ENCODE measurements at regions not wholly inside any gene's neighbourhood (a gene's known extent, or its start where the extent isn't known, plus 50 kb on each side); places are given as distances from the start of the nearest gene placed in this dataset.
"Not testable (repeated sequence)": the region's sequence is repeated elsewhere in the genome, so short reads cannot be mapped to it uniquely, and the experiment has no call there.

DNA sequence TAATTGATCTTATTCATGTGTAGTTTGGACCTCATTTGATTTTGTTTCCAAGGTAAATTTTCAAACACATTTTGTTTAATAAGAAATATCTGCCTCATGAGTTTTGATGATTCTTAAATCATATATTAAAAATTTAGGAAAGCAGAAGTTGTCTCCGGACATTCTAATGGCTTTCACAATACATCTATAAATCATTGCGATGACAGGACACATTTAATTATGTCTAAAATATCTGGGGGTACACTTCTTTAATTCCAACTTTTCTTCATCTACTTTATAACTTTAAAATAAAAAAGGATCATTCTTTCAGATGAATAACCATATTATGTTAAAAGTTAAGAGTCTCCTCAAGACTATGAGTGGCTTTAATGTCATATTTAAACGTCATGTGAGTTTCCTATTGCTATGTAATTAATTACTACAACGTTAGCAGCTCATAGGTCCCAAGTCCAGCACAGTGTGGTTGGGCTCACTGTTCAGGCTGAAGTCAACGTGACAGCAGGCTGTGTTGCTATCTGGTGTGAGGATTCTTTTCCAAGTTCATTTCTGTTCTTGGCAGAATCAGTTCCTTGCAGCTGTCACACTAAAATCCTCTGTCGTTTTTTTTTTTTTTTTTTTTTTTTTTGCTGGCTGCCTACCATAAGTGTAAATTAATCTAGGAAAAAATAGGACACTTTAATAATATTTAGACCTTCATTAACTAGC, 893.5 kb downstream of the LTN1 start:
- no peak for DNase-seq

DNA sequence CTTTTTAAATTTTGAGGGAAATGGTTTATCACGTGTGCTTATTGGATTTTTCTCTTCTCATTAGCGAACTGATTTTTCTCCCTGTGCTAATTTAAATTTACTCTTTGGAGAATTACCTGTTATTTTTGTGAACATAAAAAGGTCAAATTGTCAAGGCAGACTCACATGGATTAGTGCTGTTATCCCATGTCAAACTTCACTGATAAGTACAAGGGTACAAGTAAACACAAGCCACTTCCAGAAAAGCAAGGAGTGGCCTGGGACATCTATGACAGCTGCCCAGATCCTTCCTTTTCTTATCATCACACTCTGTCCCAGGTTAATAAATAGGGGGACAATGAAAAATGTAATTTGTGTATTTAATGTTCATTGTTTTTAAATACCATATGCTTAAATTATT, 901.2 kb downstream of the LTN1 start:
- no peak for DNase-seq

GRCh38 chr21:28090546-28090945, 902.1 kb downstream of the LTN1 start:
- DNase-seq = no peak

DNA sequence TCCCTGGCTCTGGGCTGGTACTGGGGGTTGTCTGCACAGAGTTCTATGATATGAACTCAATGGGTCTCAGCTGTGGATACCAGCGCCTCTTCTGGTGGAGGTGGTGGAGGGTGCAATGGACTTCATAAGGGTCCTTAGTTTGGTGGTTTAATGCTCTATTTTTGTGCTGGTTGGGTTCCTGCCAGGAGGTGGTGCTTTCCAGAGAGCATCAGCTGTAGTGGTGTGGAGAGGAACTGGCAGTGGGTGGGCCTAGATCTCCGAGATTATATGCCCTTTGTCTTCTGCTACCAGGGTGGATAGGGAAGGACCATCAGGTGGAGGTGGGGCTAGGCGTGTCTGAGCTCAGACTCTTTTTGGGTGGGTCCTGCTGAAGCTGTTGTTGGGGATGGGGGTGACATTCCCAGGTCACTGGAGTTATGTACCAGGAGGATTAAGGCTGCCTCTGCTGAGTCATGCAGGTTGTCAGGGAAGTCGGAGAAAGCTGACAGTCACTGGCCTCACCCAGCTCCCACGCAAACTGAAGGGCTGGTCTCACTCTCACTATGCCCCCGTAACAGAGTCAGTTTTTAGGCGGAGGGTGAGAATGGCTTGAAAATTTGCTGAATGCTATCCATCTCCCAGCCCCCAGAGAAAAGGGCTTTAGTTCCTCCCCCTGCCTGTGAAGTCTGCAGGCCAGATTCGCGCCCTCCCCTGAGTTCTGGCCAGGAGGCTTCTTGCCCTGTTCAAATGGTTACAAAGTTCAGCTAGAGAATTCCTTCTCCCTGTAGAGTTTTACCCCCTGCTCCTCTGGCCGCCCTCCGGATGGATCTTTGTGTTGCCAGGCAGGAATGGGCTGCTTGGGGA, 902.9 kb downstream of the LTN1 start:
- DNase-seq = no peak

DNA sequence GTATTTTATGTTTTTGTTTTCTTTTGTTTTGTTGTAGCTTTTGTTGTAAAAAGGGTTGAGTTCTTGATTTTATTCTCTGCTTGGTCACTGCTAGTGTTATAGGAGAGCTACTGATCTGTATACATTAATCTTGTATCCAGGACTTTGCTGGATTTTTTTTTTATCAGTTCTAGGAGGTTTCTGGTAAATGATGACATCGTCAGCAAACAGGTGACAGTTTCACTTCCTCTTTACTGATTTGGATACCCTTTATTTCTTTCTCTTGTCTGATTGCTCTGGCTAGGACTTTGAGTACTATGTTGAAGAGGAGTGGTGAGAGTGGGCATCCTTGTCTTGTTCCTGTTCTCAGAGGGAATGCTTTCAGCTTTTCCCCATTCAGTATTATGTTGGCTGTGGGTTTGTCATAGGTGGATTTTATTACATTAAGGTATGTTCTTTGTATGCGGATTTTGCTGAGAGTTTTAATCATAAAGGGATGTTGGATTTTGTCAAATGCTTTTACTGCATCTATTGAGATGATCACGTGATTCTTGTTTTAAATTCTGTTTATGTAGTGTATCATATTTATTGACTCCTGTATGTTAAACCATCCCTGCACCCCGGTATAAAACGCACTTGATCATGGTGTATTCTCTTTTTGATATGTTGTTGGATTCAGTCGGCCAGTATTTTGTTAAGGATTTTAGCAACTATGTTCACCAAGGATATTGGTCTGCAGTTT, 905.7 kb downstream of the LTN1 start:
- DNase-seq = no peak

- DNase-seq = no peak
Measured at GRCh38 chr21:28084951-28085350, 907.7 kb downstream of the LTN1 start.

DNA sequence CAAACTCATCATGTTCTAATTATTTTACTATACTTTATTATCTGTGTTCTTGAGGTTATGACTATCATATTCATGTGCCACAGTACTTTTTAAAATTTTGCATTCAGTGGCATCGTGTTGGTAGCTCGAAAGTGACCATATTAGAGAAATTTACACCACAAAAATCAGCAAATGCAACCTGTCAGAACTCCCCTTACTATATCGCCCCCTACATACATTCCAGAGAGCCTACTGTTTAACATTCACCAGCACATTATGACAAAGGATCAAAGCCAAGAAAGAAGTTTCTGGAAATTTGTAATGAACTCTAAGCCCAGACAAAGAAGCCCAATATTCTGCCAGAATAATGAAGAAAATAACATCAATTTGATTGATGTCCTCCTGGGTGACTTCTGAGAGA, 909.3 kb downstream of the LTN1 start:
- no peak for DNase-seq

DNA sequence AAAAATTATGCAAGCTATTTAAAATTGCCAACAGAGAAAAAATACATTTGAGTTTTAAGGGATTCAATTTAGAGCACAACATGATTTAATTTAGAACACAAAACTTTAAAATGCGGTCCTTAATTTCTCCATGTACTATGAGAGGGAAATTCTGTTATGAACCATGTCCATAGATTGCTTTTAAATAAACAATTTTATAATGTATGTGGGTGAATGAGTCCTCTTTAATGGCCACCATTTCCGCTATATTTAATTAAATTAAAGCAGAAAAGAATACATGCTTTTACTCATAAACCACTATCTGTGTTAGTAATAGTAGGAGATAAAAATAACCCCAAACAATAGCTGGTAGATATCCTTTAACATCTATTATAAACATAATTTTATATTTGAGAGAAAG, 914.6 kb downstream of the LTN1 start:
- DNase-seq = no peak

- DNase-seq = no peak
Measured at GRCh38 chr21:28074676-28075075, 918.0 kb downstream of the LTN1 start.

- no peak for DNase-seq
Measured at GRCh38 chr21:28072601-28073000, 920.1 kb downstream of the LTN1 start.

- no peak for DNase-seq
Measured at GRCh38 chr21:28069450-28069923, 923.2 kb downstream of the LTN1 start.

DNA sequence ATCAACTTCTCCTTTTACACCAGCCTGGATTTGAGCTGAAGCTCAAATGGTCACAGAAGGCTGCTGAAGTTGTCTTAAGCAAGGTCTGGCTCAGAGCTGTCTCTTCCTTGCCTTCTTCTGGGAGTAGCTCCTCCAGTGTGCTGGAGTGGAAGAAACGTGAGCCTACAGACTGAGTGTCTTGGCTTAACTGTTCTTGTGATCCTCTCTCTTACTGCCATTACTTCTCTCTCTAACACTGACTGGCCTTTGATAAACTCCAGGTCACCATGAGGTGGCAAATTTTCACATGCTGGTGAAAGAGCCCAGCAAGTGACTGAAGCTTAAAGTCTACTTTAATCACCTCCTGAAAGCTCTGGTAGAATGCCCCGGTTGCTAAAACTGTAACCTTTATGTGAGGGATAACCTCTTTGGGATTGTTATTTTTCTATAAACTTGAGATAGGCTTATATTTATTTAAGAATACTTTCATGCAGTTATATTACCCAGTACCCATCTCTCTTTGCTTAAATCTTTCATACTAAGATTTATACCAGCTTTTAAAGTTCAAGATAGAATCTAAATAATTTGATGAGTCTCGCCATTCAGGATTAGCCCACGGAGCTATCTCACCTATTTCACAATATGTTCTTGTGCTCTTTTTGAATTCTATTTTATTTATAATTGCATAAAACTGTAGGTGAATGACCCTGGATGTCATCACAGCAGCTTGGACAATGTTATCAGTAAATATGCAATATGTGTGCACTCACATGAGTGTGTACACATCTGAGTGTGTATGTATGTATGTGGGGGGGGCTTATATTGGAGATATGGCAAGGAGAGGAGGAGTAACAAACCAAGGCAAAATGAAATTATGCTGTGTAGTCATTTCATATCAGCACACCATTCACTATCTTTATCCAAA, 924.0 kb downstream of the LTN1 start:
- no peak for DNase-seq

DNA sequence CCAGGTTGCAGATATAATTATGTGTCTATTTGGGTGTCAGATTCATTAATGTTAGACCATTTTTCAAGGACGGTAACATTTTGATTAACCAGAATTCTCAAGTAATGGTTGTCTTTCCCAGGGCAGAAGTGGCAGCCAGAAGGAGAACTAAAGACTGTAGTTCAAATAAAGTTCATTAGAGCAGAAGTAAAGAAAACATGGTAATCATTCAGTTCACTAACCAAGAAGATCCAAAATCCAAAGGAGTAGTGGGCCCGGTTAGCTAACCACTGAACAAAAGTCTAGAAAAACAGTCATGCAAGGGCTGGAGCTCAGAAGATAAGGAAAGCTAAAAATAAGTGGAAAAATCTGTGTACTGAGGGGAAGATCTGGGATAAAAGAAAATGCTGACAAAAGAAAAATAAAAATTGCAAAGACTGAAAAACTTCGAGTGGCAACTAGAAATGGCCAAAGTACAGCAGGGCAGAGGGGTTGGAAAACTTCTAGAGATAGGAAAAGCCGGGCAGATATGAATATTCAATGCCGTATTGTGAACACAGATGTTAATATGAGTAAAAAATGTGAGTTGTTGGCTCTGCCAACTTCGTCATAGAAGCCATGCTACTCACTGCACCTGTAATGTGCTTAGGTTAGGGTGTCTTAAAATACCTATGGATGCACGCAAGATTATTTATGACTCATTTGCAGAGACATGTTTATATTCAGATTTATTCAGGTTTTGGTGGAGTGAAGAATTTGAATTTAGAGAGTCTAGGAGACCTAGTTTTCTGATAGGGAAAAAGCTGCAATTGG, 925.9 kb downstream of the LTN1 start:
- no peak for DNase-seq

- DNase-seq = no peak
Measured at GRCh38 chr21:28066076-28066475, 926.6 kb downstream of the LTN1 start.

GRCh38 chr21:28063241-28064216, 929.1 kb downstream of the LTN1 start:
- no peak for DNase-seq

DNA sequence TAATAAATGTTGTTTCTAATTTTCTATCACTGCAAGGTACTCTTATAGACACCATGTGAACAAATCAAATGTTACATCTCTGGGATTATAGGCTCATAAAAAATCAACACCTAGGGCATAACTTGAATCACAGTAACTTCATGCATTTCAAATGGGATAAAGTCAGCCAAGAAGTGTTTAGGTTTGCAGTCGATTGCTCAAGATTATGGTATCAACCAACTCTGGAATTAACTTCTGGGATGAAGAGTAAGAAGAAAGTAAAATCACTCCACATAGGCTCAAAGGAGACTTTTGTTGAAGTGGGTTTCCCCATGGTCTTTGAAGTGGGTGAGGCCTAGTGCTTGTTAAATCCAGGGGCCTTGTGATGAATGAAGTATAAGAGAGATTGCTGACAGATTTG, 939.7 kb downstream of the LTN1 start:
- DNase-seq = not testable (repeated sequence)

- DNase-seq = not testable (repeated sequence)
Measured at GRCh38 chr21:28051649-28052048, 941.0 kb downstream of the LTN1 start.

DNA sequence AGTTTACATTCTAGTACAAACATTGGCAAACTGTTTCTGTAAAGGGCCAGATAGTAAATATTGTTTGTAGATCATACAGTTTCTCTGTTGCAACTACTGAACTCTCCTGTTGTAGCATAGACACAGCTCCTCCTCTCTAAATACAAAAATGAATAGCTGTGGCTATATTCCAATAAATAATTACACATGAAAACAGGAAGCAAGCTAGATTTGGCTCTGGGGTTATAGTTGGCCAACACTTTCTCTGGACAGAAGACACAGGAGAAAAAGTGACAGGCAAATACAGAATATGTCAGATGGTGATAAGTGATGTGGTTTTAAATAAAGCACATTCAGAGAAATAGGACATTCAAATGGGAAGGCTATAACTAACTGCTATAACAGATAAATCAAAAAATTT, 957.0 kb downstream of the LTN1 start:
- DNase-seq = not testable (repeated sequence)

DNA sequence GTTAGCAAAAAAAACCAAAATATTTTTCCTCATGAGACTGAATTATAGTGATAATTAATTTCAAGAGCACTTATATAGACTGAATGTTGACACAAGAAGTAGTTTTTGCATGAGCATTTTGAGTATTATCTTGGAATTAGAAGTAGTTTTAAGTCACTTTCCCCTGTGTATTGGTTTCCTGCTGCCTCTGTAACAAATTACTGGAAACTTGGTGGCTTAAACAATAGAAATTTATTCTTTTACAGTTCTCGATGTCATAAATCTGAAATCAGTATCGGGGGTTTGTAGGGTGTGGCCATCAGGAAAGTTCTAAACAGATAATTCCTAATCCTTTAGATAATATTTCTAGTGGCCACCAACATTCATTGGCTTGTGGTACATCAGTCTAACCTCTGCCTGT, 957.8 kb downstream of the LTN1 start:
- DNase-seq = not testable (repeated sequence)

DNA sequence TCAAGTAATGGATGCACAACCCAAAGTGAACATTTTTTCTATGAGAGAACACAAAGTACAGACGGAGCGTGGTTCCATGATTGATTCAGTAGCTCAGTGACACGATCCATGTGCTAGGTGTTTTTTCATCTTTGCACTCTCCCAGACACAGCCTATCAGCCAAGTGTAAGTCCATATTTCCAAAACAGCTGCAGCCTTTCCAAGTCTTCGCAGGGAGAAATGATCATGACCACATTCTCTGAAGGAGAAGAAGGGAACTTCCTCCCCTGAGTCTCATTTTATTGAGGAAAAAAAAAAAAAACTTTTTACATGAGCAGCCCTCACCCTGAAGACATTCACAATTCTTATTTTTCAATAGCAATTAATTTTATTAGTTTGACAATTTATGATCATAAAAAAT, 958.3 kb downstream of the LTN1 start:
- not testable (repeated sequence) for DNase-seq

Data from activated CD4-positive, alpha-beta T cell treated with anti-CD3 and anti-CD28 coated beads, Interleukin-2, amount 50 U/mL, for 4 hours (primary cell).